ENCODE measurements at regions not wholly inside any gene's neighbourhood (a gene's known extent, or its start where the extent isn't known, plus 50 kb on each side); places are given as distances from the start of the nearest gene placed in this dataset.

DNA sequence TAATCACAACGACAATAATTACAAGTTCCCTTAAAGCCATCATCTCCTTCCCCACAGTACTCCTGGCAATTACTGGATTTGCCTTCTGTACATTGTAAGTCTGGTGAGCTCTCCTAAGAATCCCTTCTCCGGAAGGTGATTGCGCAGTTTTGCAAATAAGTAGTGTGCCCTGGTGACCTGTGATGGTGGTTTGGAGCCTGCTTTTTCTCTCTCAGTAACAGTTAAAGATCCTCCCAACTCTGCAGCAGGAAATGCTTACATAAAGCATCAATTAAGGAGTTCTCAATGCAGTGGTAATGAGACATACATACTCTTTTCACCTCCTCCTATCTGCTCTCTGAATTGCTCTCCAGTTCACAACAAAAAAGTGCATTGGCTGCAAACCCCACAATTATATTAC, 159.7 kb downstream of the SH2D1A start:
- intact Hi-C loops (cut with DNase I): no loop called here
- DNase-seq (ENCODE audit: low spot score) (no peak), ATAC-seq (no peak)

DNA sequence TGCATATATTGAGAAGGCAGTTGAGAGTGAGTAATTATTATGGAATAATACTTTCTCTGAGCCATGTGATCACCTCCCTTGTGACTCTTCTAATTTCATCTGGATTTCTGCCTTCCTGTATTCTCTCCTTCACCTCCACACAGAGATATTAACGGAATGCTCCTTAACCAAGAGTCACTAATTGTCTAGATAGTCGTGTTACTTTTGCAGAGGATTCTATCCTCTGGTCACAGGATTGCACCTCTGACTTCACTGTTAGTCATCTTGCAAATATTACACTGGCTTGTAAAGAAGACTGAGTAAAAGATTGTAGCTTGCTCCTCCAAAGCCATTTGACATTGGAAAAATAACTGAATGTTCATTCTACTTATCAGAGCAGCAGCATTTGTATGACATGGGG, 160.9 kb downstream of the SH2D1A start:
- no peak for ATAC-seq
- DNase-seq (ENCODE audit: low spot score): no peak
- intact Hi-C loops (cut with DNase I): no loop called here

DNA sequence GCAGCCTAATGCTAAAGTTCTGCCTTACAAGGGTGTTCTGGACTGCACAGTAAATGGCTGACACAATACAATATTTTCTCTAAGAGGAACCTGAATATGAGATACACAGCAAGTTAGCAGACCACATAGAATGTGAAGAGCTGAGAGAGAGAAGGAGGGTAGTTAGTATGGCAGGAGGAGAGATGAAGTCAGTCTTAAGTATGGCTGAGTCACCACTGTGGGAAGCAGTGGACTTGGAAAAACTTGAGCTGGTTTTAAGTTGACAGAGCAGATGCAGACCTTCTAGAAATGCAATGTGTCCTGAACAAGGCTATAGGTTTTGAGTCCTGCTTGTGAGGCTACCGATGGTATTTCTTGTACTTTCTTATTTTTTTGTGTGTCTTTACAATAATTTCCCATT, 172.5 kb downstream of the SH2D1A start:
- ATAC-seq (no peak), DNase-seq (ENCODE audit: low spot score) (no peak)
- intact Hi-C loops (cut with DNase I): no loop called here

DNA sequence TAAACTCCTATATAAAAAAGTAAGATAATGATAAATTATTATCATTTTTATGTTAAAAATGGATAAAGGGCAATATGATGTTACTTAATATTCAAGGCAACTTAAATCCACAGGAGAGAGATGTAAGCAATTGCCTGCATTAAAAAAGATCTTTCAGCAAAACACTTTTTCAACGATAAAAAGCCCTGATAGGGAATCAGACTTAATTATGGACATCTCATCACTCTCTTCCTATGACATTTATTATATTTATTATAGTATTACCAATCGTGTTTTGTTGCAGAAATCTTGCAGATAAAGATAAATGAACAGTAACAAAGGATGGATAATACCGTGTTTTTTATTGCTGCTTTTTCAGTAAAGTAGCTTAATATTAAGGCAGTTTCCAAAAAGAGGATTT, 178.5 kb downstream of the SH2D1A start:
- no peak for ATAC-seq
- intact Hi-C loops (cut with DNase I): no loop called here
- DNase-seq (ENCODE audit: low spot score): no peak

DNA sequence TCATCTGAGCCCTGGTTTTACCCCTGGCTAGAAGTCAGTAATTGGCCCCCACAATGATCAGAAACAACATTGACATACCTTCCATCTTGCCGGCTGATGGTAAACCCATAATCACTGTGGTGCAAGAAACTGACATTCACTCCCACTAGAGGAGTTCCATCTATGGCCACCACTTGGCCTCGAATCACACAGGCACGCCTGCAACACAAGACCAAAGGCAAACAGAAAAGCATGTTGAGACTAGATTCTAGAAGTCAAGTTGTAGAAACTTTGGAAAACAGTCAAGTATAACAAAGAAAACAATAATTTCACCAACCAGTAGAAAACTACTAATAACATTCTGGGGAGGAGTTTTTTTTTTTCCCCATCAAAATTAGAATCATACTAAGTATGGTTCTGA, 183.4 kb downstream of the SH2D1A start:
- ATAC-seq: no peak
- DNase-seq (ENCODE audit: low spot score): no peak
- intact Hi-C loops (cut with DNase I): no loop called here

DNA sequence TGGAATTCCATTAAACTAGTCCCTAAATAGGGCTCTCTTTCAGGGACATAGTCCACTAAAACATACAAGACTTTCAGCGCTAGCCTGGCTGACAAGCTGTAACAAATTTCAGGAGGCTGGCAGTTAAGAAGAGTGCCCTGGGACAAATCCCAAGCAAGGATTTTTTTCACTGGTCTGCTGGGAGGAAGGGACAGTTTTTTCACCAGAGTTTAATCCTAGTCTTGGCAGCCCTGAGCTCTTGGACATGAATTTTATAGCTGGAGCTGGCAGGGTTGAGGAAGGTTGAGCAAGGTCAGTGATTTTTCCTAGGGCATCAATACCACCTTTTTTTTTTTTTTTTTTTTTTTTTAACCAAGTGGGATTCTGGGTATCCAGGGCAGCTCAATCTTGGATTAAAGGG, 184.4 kb downstream of the SH2D1A start:
- intact Hi-C loops (cut with DNase I): no loop called here
- no peak for DNase-seq (ENCODE audit: low spot score)

DNA sequence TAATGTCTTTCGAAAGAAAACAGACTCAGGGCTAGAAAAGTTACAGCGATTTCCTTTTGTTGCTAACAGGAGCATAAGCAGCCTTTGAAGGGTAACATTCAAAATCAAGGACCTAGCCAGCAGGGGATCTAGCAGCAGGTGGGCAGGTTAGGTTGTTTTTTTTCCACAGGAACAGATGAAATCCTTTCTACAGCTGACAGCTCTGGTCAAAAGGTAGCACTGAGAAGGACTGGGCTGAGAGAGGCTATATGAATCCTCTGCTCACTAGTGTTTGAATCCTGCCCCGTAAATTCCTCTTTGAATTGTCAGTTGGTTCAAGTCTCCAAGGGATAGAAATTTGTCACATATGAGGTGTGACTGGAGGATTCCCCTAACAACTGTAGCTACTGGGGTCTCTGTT, 188.2 kb downstream of the SH2D1A start:
- no peak for ATAC-seq
- no peak for DNase-seq (ENCODE audit: low spot score)
- intact Hi-C loops (cut with DNase I): no loop called here

More for the DNA sequence above, 184.4 kb downstream of the SH2D1A start:
- no peak for ATAC-seq

DNA sequence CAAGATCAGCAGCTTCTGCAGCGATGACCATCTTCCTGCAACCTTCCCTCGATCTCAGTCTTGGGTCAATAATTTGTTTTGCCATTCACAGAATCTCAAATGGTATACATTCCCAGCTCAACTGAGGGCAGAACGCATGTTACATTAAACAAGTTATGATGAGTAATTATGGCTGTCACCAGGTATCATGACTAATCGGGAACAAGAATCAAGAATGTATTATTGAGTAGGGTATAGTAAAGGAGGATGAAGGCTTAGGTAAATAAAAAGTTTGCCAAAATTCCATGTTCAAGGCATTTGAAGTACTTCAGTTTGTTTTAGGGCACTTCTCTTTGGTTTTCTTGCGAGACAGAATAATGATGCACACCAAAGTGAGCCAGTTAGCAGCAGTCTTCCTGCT, 194.1 kb downstream of the SH2D1A start:
- ATAC-seq (no peak), DNase-seq (ENCODE audit: low spot score) (no peak)
- intact Hi-C loops (cut with DNase I): no loop called here

DNA sequence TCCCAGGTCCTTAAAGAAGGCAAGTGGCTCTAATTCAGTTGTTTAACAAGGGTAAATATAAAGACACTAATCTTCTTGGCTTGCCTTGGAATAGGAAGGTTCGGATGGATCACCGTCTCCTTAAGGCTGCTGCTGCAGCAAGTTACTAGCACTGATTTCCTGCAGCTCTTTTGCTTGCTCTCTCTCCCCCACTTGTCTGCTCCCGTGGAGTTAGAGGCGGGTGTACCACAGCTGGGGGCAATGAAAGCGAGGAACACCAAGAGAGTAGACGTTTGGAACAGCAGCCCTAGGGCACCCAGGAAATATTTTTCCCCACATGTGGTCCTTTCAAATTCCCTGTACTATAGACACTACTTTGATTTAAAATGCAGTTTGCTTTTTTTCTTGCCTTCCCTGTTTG, 202.2 kb downstream of the SH2D1A start:
- intact Hi-C loops (cut with DNase I): no loop called here
- DNase-seq (ENCODE audit: low spot score): no peak
- no peak for ATAC-seq

DNA sequence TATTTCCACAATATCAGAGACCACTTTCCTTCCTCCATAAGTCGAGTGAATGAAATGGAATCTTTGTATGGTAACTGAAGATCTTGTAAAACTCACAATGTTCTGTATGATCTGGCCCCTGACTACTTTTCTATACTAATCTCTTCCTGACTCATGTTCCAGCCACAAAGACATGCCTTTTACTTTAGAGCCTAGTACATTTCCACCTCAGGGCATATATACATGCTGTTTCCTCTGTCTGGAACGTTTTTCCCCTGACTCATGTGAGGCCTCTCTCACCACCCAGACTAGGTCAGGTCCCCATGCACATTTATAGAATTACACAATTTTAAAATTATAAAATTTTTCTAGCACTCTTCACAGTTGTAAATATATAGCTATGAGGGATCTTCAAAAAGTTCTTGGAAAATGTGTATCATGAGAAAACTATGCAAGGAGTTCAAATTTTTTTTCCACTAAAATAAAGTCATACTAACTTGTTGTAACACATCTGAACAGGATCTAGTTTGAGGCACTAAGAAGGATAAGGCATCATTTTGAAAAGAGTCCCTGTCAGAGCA, 208.8 kb downstream of the SH2D1A start:
- no peak for ATAC-seq
- intact Hi-C loops (cut with DNase I): no loop called here
- no peak for DNase-seq (ENCODE audit: low spot score)

DNA sequence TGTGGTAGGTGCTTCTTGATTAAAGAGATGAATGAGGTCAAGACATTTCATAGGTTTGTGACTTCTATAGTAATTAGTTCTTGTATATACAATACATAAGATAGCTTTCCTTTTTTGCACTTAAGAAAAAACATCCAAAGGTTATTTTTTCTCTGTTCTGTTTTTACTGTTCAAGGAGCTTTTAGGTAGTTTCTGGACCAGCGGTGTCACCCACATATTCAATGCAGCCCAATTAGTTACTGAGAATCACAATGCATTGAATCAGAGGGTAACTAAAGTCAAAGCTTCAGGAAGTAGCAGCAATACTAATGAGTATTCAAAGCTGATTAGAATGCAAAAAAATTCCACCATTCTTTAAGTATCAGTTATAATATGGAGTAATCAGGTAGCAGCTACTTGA, 211.6 kb downstream of the SH2D1A start:
- intact Hi-C loops (cut with DNase I): no loop called here
- DNase-seq (ENCODE audit: low spot score): no peak
- ATAC-seq: no peak

DNA sequence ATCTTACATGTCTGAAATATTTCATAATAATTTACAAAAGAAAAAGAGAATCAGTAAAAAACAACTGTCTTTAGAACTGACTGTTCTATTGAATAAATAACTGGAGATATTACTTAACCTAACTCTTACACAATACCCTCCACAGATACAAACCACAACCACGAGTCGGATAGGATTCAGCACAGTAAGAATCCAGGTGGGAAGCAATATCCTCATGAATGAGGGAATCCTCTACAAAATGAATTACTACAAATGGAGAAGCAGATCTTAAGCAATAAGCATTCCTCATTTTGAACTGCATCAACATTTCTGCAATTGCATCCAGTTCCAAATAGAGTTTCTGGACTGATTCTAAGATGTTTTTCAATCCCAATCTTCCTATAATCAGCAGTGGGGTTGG, 227.1 kb downstream of the SH2D1A start:
- ATAC-seq (peak; percentile 72), DNase-seq (ENCODE audit: low spot score) (no peak)
- intact Hi-C loops (cut with DNase I): no loop called here

DNA sequence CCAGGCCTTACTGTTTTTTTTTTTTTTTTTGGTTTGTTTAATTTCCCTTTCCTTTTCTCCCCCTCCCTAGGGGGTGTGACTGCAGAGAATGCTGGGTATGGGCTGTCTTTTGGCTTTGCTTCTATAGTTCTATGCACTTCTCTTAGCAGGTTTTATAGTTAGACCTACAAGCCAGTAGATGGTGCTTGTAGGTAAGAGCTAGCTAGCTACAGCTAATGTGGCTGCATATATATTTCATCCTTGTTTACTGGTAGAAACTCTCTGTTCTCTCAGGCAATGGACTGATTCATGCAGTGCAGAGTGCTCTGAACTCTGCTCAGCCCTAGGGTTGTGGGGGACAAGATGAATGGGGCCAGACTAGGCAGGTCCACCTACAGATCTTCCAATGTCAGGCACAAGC, 246.4 kb downstream of the SH2D1A start:
- ATAC-seq: no peak
- intact Hi-C loops (cut with DNase I): no loop called here
- no peak for DNase-seq (ENCODE audit: low spot score)

DNA sequence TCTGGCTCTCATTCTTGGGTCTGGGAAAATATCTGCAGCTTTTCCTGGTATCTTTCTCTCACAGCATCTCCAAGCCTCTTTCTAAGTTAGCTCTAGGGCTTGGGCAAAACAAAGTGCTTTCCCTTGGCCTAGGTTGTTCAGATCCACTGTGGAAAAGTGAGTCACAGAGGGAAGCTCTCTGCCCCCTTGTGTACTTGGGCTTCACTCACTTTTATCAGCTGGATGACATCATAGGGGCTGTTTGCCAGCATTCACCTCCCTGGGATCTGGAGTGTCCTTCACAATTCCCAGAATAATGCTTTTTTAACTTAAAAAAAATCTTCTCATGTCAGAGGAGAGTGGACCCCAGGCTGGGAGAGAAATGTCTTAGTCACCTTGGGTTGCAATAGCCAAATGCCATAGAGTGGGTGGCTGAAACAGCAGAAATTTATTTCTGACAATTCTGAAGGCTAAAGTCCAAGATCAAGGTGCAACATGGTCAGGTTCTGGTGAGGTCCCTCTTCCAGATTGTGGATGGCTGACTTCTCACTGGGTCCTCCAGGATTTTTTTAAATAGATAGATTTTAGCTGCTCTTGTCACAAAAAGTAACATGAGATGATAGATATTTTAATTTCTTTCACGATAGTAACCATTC, 247.8 kb downstream of the SH2D1A start:
- DNase-seq (ENCODE audit: low spot score): no peak
- intact Hi-C loops (cut with DNase I): no loop called here
- no peak for ATAC-seq

DNA sequence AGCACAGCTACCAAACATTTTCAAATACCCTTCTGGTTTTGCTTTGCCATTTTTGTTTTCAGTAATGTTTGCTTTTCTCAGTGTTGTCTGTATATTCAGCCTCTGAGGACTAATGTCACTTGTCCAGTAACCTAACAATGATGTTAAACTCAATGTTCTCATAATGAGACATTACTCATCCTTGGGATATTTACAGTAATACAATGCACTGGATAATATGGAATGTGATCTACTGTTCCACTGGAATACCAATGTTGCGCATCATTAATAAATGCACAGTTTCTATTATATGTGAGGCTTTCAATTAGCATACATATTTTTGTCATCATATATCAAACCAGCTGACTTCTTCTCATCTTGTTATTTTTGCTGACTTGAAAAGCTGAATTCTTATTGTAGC, 259.1 kb downstream of the SH2D1A start:
- ATAC-seq (no peak), DNase-seq (ENCODE audit: low spot score) (no peak)
- intact Hi-C loops (cut with DNase I): no loop called here

DNA sequence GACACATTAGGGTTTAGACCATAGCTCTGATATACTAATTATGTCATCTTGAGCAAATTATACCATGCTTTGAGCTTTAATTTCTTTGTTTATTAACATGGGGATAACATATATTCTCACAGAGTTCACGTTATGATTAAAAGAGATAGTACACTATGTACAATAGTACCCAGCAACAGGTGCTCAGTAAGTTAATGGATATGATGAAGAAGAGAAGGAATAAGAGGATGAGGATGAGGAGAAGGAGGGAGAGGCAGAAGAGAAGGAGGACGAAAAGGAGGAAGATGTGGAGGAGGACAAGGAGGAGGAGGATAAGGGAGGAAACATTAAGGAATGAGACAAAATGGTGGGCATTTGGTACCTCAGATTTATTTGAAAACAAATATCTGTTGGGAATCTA, 260.4 kb downstream of the SH2D1A start:
- ATAC-seq (no peak), DNase-seq (ENCODE audit: low spot score) (no peak)
- intact Hi-C loops (cut with DNase I): no loop called here

DNA sequence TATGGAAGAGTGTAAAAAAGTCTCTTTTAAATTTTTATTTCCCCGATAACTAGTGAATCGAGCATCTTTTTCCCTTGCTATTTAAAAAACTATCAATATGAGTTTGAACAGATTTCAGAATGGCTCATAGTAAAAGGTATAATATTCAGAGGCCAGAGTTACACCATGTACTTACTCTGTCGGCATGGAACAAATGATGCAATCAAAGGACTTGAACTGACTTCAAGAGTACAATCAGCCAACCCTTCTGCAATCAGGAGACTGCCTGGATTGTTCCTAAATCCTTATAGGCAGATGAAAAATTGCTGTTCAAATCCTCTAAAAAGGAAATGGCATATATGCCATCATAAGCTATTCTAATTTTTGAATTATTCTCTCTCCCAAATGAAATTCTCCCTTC, 273.3 kb downstream of the SH2D1A start:
- peak; percentile 67 for ATAC-seq

DNA sequence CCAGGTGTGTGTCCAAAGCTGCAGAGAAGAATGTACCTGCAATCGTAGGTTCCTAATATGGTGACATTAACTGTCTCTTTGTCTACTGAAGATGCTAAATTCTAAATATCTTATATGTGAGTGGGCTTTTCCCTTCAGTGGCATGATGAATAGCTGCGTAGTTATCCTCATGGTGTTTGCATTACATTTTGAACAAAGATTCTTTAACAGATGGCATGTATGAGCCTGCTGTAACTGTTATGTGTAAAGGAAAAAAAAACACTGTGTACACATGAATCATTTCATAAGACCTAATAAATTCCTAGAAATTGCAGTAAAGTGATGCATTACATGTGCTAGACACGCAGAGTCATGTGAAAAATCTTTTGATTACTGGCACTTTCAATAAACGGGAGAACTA, 288.0 kb downstream of the SH2D1A start:
- ATAC-seq (no peak), DNase-seq (ENCODE audit: low spot score) (no peak)
- intact Hi-C loops (cut with DNase I): no loop called here

More for the DNA sequence above, 273.3 kb downstream of the SH2D1A start:
- no peak for DNase-seq (ENCODE audit: low spot score)
- intact Hi-C loops (cut with DNase I): no loop called here

DNA sequence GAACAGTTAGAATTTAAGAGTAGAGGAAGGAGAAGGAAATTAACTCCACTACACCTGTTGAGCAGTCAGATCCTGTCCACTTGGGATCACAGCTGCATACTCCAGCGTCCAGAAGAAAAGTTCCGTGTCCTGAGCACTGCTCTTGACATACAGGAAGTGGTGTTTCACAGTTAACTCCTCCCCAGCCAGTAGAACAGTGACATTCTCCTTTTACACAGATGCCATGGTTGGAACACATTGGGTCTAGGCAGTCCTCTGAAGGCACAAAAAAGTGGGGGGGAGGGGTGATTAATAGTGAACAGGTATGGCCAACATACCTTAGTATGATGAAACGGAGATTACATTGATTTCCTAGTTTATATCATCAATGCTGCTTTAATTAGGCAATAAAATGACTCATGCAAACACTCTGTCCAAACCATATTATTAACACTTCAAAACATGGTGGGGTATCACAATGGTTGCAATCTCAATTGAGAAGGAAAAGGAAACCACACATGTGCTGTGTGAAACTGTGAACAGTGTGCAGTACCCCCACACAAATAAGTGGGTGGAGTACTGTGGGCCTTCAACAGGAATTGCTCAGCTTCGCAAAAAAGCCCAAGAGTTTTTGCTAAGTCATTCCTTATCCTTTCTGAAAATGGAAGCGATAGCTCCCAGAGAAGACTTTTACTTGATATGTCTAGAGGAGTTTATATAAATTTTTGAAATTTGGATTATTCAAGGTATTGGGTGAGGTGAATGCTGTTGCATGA, 295.6 kb downstream of the SH2D1A start:
- no peak for DNase-seq (ENCODE audit: low spot score)
- intact Hi-C loops (cut with DNase I): no loop called here

DNA sequence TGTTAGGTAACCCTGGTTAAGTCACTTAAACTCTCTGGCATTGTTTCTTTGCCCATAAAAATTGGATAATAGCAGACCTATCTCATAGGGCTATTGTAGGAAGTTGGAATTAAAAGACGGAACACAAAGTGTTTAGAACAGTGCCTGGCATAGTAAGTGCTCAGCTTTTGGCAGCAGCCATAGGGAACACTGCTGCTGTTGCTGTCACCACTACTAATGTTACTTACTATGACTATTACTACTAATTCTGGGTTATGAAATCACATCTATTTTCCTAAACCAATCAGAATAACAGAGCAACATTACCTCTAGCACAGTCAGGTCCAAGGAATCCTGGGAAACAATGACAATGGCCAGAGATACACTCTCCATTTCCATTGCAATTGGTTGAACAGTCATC, 300.0 kb downstream of the SH2D1A start:
- intact Hi-C loops (cut with DNase I): no loop called here
- ATAC-seq (no peak), DNase-seq (ENCODE audit: low spot score) (no peak)

More for the DNA sequence above, 295.6 kb downstream of the SH2D1A start:
- no peak for ATAC-seq

DNA sequence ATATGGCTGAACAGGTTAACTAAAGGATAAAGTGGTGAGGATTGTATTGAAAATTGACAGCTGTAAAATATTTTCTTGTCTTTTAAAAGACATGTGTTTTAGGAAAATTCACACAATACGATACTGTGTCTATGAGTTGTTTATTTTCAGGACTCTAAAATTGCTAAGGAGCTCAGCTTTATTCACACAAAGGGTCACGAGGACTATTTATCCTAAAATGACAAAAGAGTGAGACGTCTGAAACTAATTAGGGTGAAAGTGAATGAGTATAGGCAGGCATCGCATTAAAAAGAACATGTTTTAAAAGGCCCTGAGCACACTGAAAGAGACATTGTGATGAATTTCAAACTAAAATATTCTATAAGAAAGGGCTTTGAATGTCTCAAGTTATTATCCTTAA, 304.7 kb downstream of the SH2D1A start:
- no peak for DNase-seq (ENCODE audit: low spot score)
- ATAC-seq: no peak
- intact Hi-C loops (cut with DNase I): no loop called here
